Activated CD8-positive, alpha-beta T cell treated with anti-CD3 and anti-CD28 coated beads for 36 hours (primary cell): ENCODE measurements at regions not wholly inside any gene's neighbourhood (a gene's known extent, or its start where the extent isn't known, plus 50 kb on each side); places are given as distances from the start of the nearest gene placed in this dataset.

Experiments
- ATAC-seq: fragments of 200-7000 bp; cut with Tn5 transposase; one replicate; pipeline ENCODE4 v1.10.0; 2021; ENCODE audit warnings: mild to moderate bottlenecking, moderate library complexity
- CTCF ChIA-PET: fragments of 350-600 bp; sonication (Branson Sonifier 250); formaldehyde crosslinking; loops from one replicate; lab custom pipeline; 2021; ENCODE audit warnings: antibody characterized with exemption; lab: Charles Lee
- POLR2A ChIA-PET: fragments of 350-600 bp; sonication (Branson Sonifier 250); formaldehyde crosslinking; loops from one replicate; lab custom pipeline; 2021; ENCODE audit warnings: antibody characterized with exemption; lab: Charles Lee
- DNase-seq: peaks from one replicate; pipeline ENCODE4 v3.0.0-alpha.2; 2020
- H3K27ac Mint-ChIP-seq: one replicate; pipeline ENCODE4 v1.8.0; 2021; ENCODE audit warnings: mild to moderate bottlenecking, mixed read lengths
- H3K27me3 Mint-ChIP-seq: one replicate; pipeline ENCODE4 v1.8.0; 2021; ENCODE audit warnings: mixed read lengths
- H3K36me3 Mint-ChIP-seq: one replicate; pipeline ENCODE4 v1.8.0; 2021; ENCODE audit warnings: low read depth, mixed read lengths
- H3K4me1 Mint-ChIP-seq: one replicate; pipeline ENCODE4 v1.8.0; 2021; ENCODE audit warnings: low read depth, mixed read lengths
- H3K4me3 Mint-ChIP-seq: one replicate; pipeline ENCODE4 v1.8.0; 2021; ENCODE audit warnings: mild to moderate bottlenecking, moderate library complexity, mixed read lengths
- H3K9me3 Mint-ChIP-seq: one replicate; pipeline ENCODE4 v1.8.0; 2021; ENCODE audit warnings: mixed read lengths
- CTCF ChIP-seq: fragments of 200-600 bp; IDR thresholded peaks from one replicate; pipeline ENCODE4 v1.8.0; 2022; ENCODE audit warnings: antibody characterized with exemption, mild to moderate bottlenecking
- intact Hi-C: fragments of 100-400 bp; cut with micrococcal nuclease; formaldehyde crosslinking; loops from one replicate; pipeline ENCODE4 v1.10.0; 2022

- Mint-ChIP-seq H3K36me3 (no peaks in the 10 kb centered on the region), H3K4me1 (peaks cover 14% of the 10 kb centered on the region), H3K4me3 (no peak overlapping the region), H3K9me3 (no peaks in the 10 kb centered on the region), H3K27ac (no peak overlapping the region), H3K27me3 (peaks cover 4% of the 10 kb centered on the region)
- ATAC-seq (no peak), DNase-seq (no peak)
- intact Hi-C loops: no loop called here
- CTCF ChIA-PET: interaction anchor here (0.7 kb wide), 1 partner anchor 911 kb away, joined by 3 read pairs; no protein-coding TSS in a partner anchor
- POLR2A ChIA-PET: no interaction called here
- no peak for TF ChIP-seq CTCF
Measured at GRCh38 chr4:100898844-100899243, 381.0 kb upstream of the EMCN start.

- POLR2A ChIA-PET: no interaction called here
Measured at GRCh38 chr4:100895556-100896197, 377.9 kb upstream of the EMCN start.

GRCh38 chr4:100894339-100894870 lies 376.6 kb upstream of the EMCN start:
- H3K27ac Mint-ChIP-seq: no peak overlapping the region
- CTCF ChIA-PET: interaction anchor here (1.0 kb wide), 2 partner anchors 11 to 50 kb away, joined by 3 read pairs; no protein-coding TSS in a partner anchor

More at GRCh38 chr4:100895556-100896197, 377.9 kb upstream of the EMCN start:
- ATAC-seq (peak; percentile 84), DNase-seq (no peak)
- intact Hi-C loops: no loop called here
- no peak for TF ChIP-seq CTCF
- peaks cover 2% of the 10 kb centered on the region for H3K9me3 Mint-ChIP-seq
- H3K27ac Mint-ChIP-seq: peak overlapping the region; percentile 71
- peaks cover 1% of the 10 kb centered on the region for H3K27me3 Mint-ChIP-seq
- H3K4me3 Mint-ChIP-seq: peak overlapping the region; percentile 67
- H3K36me3 Mint-ChIP-seq: no peaks in the 10 kb centered on the region
- CTCF ChIA-PET: interaction anchor here (1.0 kb wide), 1 partner anchor 13 kb away, joined by 3 read pairs; no protein-coding TSS in a partner anchor
- peaks cover 14% of the 10 kb centered on the region for H3K4me1 Mint-ChIP-seq

GRCh38 chr4:100891808-100892207 lies 374.0 kb upstream of the EMCN start:
- Mint-ChIP-seq H3K9me3 (peaks cover 10% of the 10 kb centered on the region), H3K4me3 (no peak overlapping the region), H3K36me3 (no peaks in the 10 kb centered on the region), H3K27me3 (peaks cover 2% of the 10 kb centered on the region), H3K4me1 (peaks cover 14% of the 10 kb centered on the region), H3K27ac (no peak overlapping the region)
- POLR2A ChIA-PET: no interaction called here
- TF ChIP-seq CTCF: no peak
- ATAC-seq: no peak
- CTCF ChIA-PET: no interaction called here
- intact Hi-C loops: no loop called here
- DNase-seq: no peak

More at GRCh38 chr4:100894339-100894870, 376.6 kb upstream of the EMCN start:
- Mint-ChIP-seq H3K9me3 (peaks cover 8% of the 10 kb centered on the region), H3K4me3 (peak overlapping the region; percentile 20), H3K4me1 (peaks cover 14% of the 10 kb centered on the region), H3K27me3 (peaks cover 1% of the 10 kb centered on the region), H3K36me3 (no peaks in the 10 kb centered on the region)
- ATAC-seq (no peak), DNase-seq (no peak)
- intact Hi-C loops: no loop called here
- POLR2A ChIA-PET: no interaction called here
- TF ChIP-seq CTCF: no peak

GRCh38 chr4:100889898-100890297 lies 372.1 kb upstream of the EMCN start:
- ChIA-PET CTCF (no interaction called here), POLR2A (no interaction called here)
- Mint-ChIP-seq H3K4me1 (peaks cover 2% of the 10 kb centered on the region), H3K9me3 (peaks cover 14% of the 10 kb centered on the region), H3K27me3 (peaks cover 4% of the 10 kb centered on the region), H3K4me3 (no peak overlapping the region), H3K27ac (no peak overlapping the region), H3K36me3 (no peaks in the 10 kb centered on the region)
- ATAC-seq: no peak
- no peak for TF ChIP-seq CTCF
- DNase-seq: no peak
- intact Hi-C loops: no loop called here
